SU-DHL-6 (cell line): ENCODE measurements at regions not wholly inside any gene's neighbourhood (a gene's known extent, or its start where the extent isn't known, plus 50 kb on each side); places are given as distances from the start of the nearest gene placed in this dataset.

Source experiments
- H2AFZ ChIP-seq: fragments of 200-600 bp; sonication (generic); 2 replicates; pipeline ENCODE4 v1.6.1; 2014; ENCODE audit warnings: low read depth, mild to moderate bottlenecking, moderate library complexity, mixed read lengths, antibody characterized with exemption, low read length; ENCODE audit not compliant: severe bottlenecking
- H3F3A ChIP-seq: fragments of 200-600 bp; shearing (Covaris generic); 2 replicates; pipeline ENCODE4 v1.6.0; 2016; ENCODE audit warnings: antibody characterized with exemption, mild to moderate bottlenecking; ENCODE audit not compliant: insufficient read depth
- H3K27ac ChIP-seq: fragments of 200-600 bp; sonication (generic); 2 replicates; pipeline ENCODE4 v1.5.1; 2016; ENCODE audit warnings: low read depth, mild to moderate bottlenecking, low read length, moderate library complexity, mixed read lengths
- H3K27me3 ChIP-seq: fragments of 200-600 bp; sonication (generic), shearing (Covaris generic); 2 replicates; pipeline ENCODE4 v1.6.0; 2014; ENCODE audit warnings: mild to moderate bottlenecking, low read length
- H3K36me3 ChIP-seq: fragments of 200-600 bp; sonication (generic); 2 replicates; pipeline ENCODE4 v1.6.1; 2014; ENCODE audit warnings: mild to moderate bottlenecking, low read length, mixed read lengths
- H3K4me2 ChIP-seq: fragments of 300-600, 200-600 bp; shearing (Covaris generic), sonication (generic); 2 replicates; pipeline ENCODE4 v1.6.0; 2014; ENCODE audit warnings: low read length, low read depth, mild to moderate bottlenecking; ENCODE audit not compliant: poor library complexity, severe bottlenecking
- H3K4me3 ChIP-seq: fragments of 200-600 bp; sonication (generic); 2 replicates; pipeline ENCODE4 v1.5.1; 2014; ENCODE audit warnings: antibody characterized with exemption, low read length, mild to moderate bottlenecking, mixed read lengths; ENCODE audit not compliant: insufficient read depth, poor library complexity, severe bottlenecking
- H3K79me2 ChIP-seq: fragments of 200-600 bp; sonication (generic); 2 replicates; pipeline ENCODE4 v1.6.1; 2014; ENCODE audit warnings: mild to moderate bottlenecking, low read length, moderate library complexity; ENCODE audit not compliant: insufficient read depth
- H3K9ac ChIP-seq: fragments of 200-600 bp; sonication (generic); 2 replicates; pipeline ENCODE4 v1.7.0; 2014; ENCODE audit warnings: mild to moderate bottlenecking, low read length
- H3K9me2 ChIP-seq: fragments of 200-600 bp; sonication (generic); replicated peaks from 2 replicates; pipeline ENCODE4 v1.6.1; 2014; ENCODE audit warnings: low read length; ENCODE audit not compliant: insufficient read depth
- H3K9me3 ChIP-seq: fragments of 200-600 bp; sonication (generic); 2 replicates; pipeline ENCODE4 v1.6.1; 2014; ENCODE audit warnings: low read length, mixed read lengths; ENCODE audit not compliant: insufficient read depth
- H4K20me1 ChIP-seq: fragments of 200-600 bp; sonication (generic); 2 replicates; pipeline ENCODE4 v1.6.1; 2014; ENCODE audit warnings: low read depth, mild to moderate bottlenecking, antibody characterized with exemption, low read length, moderate library complexity, mixed read lengths
- EZH2phosphoT487 ChIP-seq: fragments of 200-600 bp; sonication (generic), shearing (Covaris generic); conservative IDR thresholded peaks from 2 replicates; pipeline ENCODE4 v1.6.1; 2018; ENCODE audit warnings: mild to moderate bottlenecking, antibody characterized with exemption, low read length, moderate library complexity, mixed read lengths
- TF ChIP-seq, protein P1 (sequence below): fragments of 200-600 bp; sonication (generic); IDR thresholded peaks from one replicate; pipeline ENCODE4 v1.5.1; 2017; ENCODE audit warnings: antibody characterized with exemption, mild to moderate bottlenecking, low read length, moderate library complexity; ENCODE audit not compliant: insufficient read depth, poor library complexity, severe bottlenecking

DNA sequence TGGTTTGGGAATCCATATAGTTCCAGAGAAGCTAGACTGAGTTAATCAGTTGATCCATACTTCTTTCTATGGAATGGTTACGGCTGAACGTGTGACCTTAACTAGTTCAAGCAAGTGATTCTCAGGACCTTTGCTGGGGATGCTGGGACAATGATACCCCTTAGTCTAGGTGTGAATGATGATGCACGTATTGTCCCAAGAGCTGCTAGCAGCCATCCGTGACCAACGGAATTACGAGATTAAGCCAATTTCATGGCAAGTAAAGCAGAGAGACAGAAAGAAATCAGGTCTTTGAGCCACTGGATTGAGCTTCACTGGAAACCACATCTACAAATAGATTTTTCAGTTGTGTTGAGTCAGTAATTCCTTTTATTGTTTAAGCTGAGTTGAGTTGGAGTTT lies 99.2 kb upstream of the LIFR start:
- TF ChIP-seq, protein P1, sequence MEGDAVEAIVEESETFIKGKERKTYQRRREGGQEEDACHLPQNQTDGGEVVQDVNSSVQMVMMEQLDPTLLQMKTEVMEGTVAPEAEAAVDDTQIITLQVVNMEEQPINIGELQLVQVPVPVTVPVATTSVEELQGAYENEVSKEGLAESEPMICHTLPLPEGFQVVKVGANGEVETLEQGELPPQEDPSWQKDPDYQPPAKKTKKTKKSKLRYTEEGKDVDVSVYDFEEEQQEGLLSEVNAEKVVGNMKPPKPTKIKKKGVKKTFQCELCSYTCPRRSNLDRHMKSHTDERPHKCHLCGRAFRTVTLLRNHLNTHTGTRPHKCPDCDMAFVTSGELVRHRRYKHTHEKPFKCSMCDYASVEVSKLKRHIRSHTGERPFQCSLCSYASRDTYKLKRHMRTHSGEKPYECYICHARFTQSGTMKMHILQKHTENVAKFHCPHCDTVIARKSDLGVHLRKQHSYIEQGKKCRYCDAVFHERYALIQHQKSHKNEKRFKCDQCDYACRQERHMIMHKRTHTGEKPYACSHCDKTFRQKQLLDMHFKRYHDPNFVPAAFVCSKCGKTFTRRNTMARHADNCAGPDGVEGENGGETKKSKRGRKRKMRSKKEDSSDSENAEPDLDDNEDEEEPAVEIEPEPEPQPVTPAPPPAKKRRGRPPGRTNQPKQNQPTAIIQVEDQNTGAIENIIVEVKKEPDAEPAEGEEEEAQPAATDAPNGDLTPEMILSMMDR, result no peak
- TF ChIP-seq EZH2phosphoT487, result no peak
- Histone ChIP-seq H3K36me3 (no peaks in the 10 kb centered on the region), H3K4me3 (no peak overlapping the region), H3F3A (no peaks in the 10 kb centered on the region), H4K20me1 (no peaks in the 10 kb centered on the region), H3K27me3 (no peaks in the 10 kb centered on the region), H3K9ac (no peak overlapping the region), H3K4me2 (no peak overlapping the region), H2AFZ (no peak overlapping the region), H3K9me3 (no peaks in the 10 kb centered on the region), H3K27ac (no peak overlapping the region), H3K9me2 (no peaks in the 10 kb centered on the region), H3K79me2 (no peaks in the 10 kb centered on the region)

- Histone ChIP-seq H3F3A (no peaks in the 10 kb centered on the region), H3K79me2 (no peaks in the 10 kb centered on the region), H4K20me1 (no peaks in the 10 kb centered on the region), H3K27ac (no peak overlapping the region), H3K9me3 (no peaks in the 10 kb centered on the region), H3K9me2 (no peaks in the 10 kb centered on the region), H3K4me2 (no peak overlapping the region), H3K27me3 (no peaks in the 10 kb centered on the region), H3K36me3 (no peaks in the 10 kb centered on the region), H3K4me3 (no peak overlapping the region), H3K9ac (no peak overlapping the region), H2AFZ (no peak overlapping the region)
- TF ChIP-seq EZH2phosphoT487, result no peak
- TF ChIP-seq, protein P1, result no peak
These were observed 100.1 kb upstream of the LIFR start for GRCh38 chr5:38656568-38656967.

DNA sequence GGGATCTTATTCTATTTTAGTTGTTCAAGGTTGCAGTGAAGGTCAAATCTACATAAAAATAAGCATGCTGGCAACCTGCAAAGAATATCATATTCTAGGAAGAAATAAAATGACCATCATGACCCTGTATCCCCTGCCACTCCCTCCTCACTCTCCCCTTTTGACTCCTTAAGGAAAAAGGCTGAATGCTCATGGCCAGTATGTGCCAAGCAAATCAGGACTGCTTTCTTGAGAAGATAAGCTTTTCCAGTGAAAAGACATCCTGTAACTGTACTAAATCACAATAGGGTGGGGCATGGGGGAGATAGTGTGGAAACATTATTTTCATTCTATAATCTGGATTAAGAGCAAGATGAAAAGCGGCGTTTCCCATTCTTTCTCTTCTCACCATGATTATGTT lies 100.6 kb upstream of the LIFR start:
- Histone ChIP-seq H3F3A (no peaks in the 10 kb centered on the region), H2AFZ (no peak overlapping the region), H3K79me2 (no peaks in the 10 kb centered on the region), H3K27ac (no peak overlapping the region), H3K9me3 (no peaks in the 10 kb centered on the region), H3K36me3 (no peaks in the 10 kb centered on the region), H3K9ac (no peak overlapping the region), H3K4me3 (no peak overlapping the region), H3K27me3 (no peaks in the 10 kb centered on the region), H4K20me1 (no peaks in the 10 kb centered on the region), H3K9me2 (no peaks in the 10 kb centered on the region), H3K4me2 (no peak overlapping the region)
- TF ChIP-seq EZH2phosphoT487, result no peak
- TF ChIP-seq, protein P1, result no peak

- Histone ChIP-seq H3K4me2 (no peak overlapping the region), H3K9me3 (no peaks in the 10 kb centered on the region), H3K79me2 (no peaks in the 10 kb centered on the region), H3K9me2 (no peaks in the 10 kb centered on the region), H3K36me3 (no peaks in the 10 kb centered on the region), H2AFZ (no peak overlapping the region), H3K27ac (no peak overlapping the region), H3K27me3 (no peaks in the 10 kb centered on the region), H3K4me3 (no peak overlapping the region), H3F3A (no peaks in the 10 kb centered on the region), H4K20me1 (no peaks in the 10 kb centered on the region), H3K9ac (no peak overlapping the region)
- TF ChIP-seq, protein P1, result no peak
These were observed 103.8 kb upstream of the LIFR start for GRCh38 chr5:38660194-38660668.
